Omental fat pad (tissue), 3 donors: ENCODE measurements at regions not wholly inside any gene's neighbourhood (a gene's known extent, or its start where the extent isn't known, plus 50 kb on each side); places are given as distances from the start of the nearest gene placed in this dataset.

Experiments used
- ATAC-seq: fragments of 150-250 bp; one replicate; pipeline ENCODE4 v1.9.1; 2016; ENCODE audit warnings: mild to moderate bottlenecking, moderate library complexity; ENCODE audit not compliant: low FRiP score
- DNase-seq: peaks from one replicate; pipeline ENCODE4 v3.0.0-alpha.2; 2019; ENCODE audit warnings: low spot score
- CTCF ChIP-seq, 3 donors: fragments of 450-650 bp; IDR thresholded peaks; one replicate each; pipeline ENCODE4 v1.5.1; 2016 to 2017; ENCODE audit warnings: antibody characterized with exemption in 3 of 3, mild to moderate bottlenecking in 3 of 3, moderate library complexity in 2 of 3

DNA sequence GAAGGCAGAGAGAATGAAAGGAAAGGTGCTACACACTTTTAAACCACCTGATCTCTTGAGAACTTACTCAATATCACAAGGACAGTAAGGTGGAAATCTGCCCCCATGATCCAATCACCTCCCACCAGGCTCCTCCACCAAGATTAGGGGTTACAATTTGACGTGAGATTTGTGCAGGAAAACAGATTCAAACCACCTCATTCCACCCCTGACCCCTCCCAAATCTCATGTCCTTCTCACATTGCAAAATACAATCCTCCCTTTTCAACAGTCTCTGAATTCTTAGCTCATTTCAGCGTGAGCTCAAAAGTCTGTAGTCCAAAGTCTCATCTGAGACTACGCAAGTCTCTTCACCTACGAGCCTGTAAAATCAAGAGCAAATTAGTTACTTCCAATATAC, 768.3 kb upstream of the COX7C start:
- no peak for ATAC-seq

GRCh38 chr5:85865296-85865695, 752.4 kb upstream of the COX7C start:
- no peak for TF ChIP-seq CTCF (IDR thresholded peaks at IDR 0.05)
- DNase-seq (no peak), ATAC-seq (no peak)

More for the DNA sequence above, 768.3 kb upstream of the COX7C start:
- no peak for DNase-seq
- TF ChIP-seq CTCF (IDR thresholded peaks at IDR 0.05), result no peak

DNA sequence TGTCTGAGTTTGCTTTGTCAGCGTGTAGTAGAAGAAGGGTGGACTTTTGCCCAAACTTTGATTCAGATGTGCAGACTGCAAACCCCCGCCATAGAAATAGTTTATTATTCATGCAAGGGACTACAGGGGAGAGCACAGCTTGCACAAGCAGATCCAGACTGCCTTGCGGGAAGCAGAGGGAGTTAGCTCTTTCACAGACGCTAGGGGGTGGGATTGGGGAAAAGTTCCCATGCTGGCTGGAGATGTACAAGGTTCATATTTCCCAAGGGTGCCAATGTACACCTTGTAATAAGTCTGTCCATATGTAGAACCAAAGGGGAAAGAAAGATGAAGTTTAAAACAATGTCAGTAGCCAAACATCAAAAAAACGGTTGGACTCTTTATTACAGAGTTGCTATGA, 749.7 kb upstream of the COX7C start:
- no peak for TF ChIP-seq CTCF (IDR thresholded peaks at IDR 0.05)
- ATAC-seq (no peak), DNase-seq (no peak)

GRCh38 chr5:85893996-85894395, 723.7 kb upstream of the COX7C start:
- TF ChIP-seq CTCF (IDR thresholded peaks at IDR 0.05), result no peak
- DNase-seq, result no peak
- no peak for ATAC-seq

GRCh38 chr5:85896514-85896913, 721.2 kb upstream of the COX7C start:
- DNase-seq (no peak), ATAC-seq (no peak)
- no peak for TF ChIP-seq CTCF (IDR thresholded peaks at IDR 0.05)

DNA sequence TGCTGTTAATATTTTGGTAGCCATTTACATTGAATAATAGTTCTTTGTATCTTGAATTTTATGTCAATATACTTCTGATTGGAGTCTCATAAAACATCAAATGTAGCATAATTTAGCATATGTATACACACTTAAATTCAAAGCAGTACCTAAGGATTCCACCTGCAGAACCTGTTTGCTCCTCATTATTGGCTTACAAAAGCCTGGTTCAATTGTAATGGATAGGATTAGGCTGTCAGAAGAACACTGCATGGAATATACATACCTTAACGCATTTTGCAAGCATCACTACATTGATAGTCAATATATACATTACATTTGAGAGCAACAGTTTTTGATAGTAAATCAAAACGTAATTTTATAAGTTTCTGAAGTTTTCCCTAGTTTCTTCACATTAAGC, 711.3 kb upstream of the COX7C start:
- TF ChIP-seq CTCF (IDR thresholded peaks at IDR 0.05), result no peak
- DNase-seq (no peak), ATAC-seq (no peak)

GRCh38 chr5:85910335-85910734, 707.4 kb upstream of the COX7C start:
- no peak for TF ChIP-seq CTCF (IDR thresholded peaks at IDR 0.05)
- DNase-seq, result no peak
- ATAC-seq, result no peak
